Kidney (tissue), 13 donors: ENCODE measurements at regions not wholly inside any gene's neighbourhood (a gene's known extent, or its start where the extent isn't known, plus 50 kb on each side); places are given as distances from the start of the nearest gene placed in this dataset.
A peak's percentile ranks its signal among the peaks of the same experiment; 100 is the strongest.

ENCODE experiments used
- DNase-seq, 5 donors: peaks; one replicate each; pipeline ENCODE4 v3.0.0-alpha.2; 2013 to 2020
- FAIRE-seq: peaks from 2 replicates; lab custom pipeline; 2012; peaks lifted over from hg19 to GRCh38; lab: Jason Lieb, UNC
- H3K27ac ChIP-seq, 2 donors: one replicate each; pipeline ENCODE4 v1.7.0; 2013; ENCODE audit warnings: low read depth in 2 of 2, low read length in 2 of 2, inconsistent platforms in 1 of 2
- H3K27me3 ChIP-seq: one replicate; pipeline ENCODE4 v1.7.1; 2013; ENCODE audit warnings: low read length, inconsistent platforms; ENCODE audit not compliant: control insufficient read depth, insufficient read depth
- H3K36me3 ChIP-seq, 3 donors: one replicate each; pipeline versions ENCODE4 v1.7.0 to v1.7.1; 2013; ENCODE audit warnings: low read length in 3 of 3, control low read depth in 1 of 3, inconsistent platforms in 1 of 3; ENCODE audit not compliant: insufficient read depth in 3 of 3, control insufficient read depth in 2 of 3
- H3K4me1 ChIP-seq, 3 donors: one replicate each; pipeline versions ENCODE4 v1.7.0 to v1.7.1; 2013; ENCODE audit warnings: low read length in 3 of 3, inconsistent platforms in 1 of 3, low read depth in 1 of 3; ENCODE audit not compliant: control insufficient read depth in 2 of 3, insufficient read depth in 2 of 3
- H3K4me3 ChIP-seq, 3 donors: one replicate each; pipeline versions ENCODE4 v1.7.0 to v1.8.1; 2013; ENCODE audit warnings: low read length in 3 of 3, control low read depth in 1 of 3, inconsistent platforms in 1 of 3
- H3K9ac ChIP-seq, 3 donors: one replicate each; pipeline versions ENCODE4 v1.7.0 to v1.7.1; 2013; ENCODE audit warnings: low read length in 3 of 3, control low read depth in 1 of 3, inconsistent platforms in 1 of 3
- H3K9me3 ChIP-seq, 3 donors: one replicate each; pipeline versions ENCODE4 v1.7.0 to v1.7.1; 2013; ENCODE audit warnings: low read length in 3 of 3, control low read depth in 1 of 3, inconsistent platforms in 1 of 3; ENCODE audit not compliant: control insufficient read depth in 2 of 3, insufficient read depth in 1 of 3
- intact Hi-C: fragments of 100-400 bp; cut with DNase I; formaldehyde crosslinking; loops from one replicate; pipeline ENCODE4 v1.11.1; 2022
- TF ChIP-seq, protein P1 (sequence below): IDR thresholded peaks from 3 replicates; pipeline ENCODE4 v1.5.1; 2012; ENCODE audit warnings: mild to moderate bottlenecking, moderate library complexity, borderline replicate concordance; ENCODE audit not compliant: insufficient read depth; ENCODE audit errors: extremely low read depth
- donor health status: control.
- donor health status: control.
- donor health status: control.
- donor health status: control.
- donor health status: control.
- donor health status: DM: yes; HTN: yes; CAD: no.
- donor health status: Normal renal cell carcinoma (clear cell type).

- no peaks in the 10 kb centered on the region for H3K36me3 ChIP-seq
- H3K9me3 ChIP-seq, result no peaks in the 10 kb centered on the region
- no peak overlapping the region for H3K27ac ChIP-seq
- DNase-seq (no peak), FAIRE-seq (no peak)
- no peak overlapping the region for H3K4me3 ChIP-seq
- intact Hi-C loops, result no loop called here
- TF ChIP-seq, protein P1, sequence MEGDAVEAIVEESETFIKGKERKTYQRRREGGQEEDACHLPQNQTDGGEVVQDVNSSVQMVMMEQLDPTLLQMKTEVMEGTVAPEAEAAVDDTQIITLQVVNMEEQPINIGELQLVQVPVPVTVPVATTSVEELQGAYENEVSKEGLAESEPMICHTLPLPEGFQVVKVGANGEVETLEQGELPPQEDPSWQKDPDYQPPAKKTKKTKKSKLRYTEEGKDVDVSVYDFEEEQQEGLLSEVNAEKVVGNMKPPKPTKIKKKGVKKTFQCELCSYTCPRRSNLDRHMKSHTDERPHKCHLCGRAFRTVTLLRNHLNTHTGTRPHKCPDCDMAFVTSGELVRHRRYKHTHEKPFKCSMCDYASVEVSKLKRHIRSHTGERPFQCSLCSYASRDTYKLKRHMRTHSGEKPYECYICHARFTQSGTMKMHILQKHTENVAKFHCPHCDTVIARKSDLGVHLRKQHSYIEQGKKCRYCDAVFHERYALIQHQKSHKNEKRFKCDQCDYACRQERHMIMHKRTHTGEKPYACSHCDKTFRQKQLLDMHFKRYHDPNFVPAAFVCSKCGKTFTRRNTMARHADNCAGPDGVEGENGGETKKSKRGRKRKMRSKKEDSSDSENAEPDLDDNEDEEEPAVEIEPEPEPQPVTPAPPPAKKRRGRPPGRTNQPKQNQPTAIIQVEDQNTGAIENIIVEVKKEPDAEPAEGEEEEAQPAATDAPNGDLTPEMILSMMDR, result no peak
- H3K4me1 ChIP-seq, result no peaks in the 10 kb centered on the region
- no peaks in the 10 kb centered on the region for H3K27me3 ChIP-seq
- H3K9ac ChIP-seq, result no peak overlapping the region
Observed at GRCh38 chr9:87089929-87090328, 142.6 kb upstream of the GAS1 start.

DNA sequence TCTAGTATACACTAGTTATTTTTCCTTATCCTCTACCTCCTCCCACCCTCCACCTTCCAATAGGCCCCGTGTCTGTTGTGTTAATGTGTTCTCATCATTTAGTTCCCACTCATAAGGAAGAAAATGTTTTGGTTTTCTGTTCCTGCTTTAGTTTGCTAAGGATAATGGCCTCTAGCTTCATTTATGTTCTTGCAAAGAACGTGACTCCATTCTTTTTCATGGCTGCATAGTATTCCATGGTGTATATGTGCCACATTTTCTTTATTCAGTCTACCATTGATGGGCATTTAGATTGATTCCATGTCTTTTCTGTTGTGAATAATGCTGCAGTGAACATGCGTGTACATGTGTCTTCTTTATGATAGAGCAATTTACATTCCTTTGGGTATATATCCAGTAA is 146.5 kb upstream of the GAS1 start:
- intact Hi-C loops, result no loop called here
- Histone ChIP-seq H3K4me1 (no peaks in the 10 kb centered on the region), H3K27me3 (no peaks in the 10 kb centered on the region), H3K4me3 (no peak overlapping the region), H3K9ac (no peak overlapping the region), H3K36me3 (no peaks in the 10 kb centered on the region), H3K9me3 (no peaks in the 10 kb centered on the region), H3K27ac (no peak overlapping the region)
- DNase-seq (no peak), FAIRE-seq (no peak)
- TF ChIP-seq, protein P1, result no peak

- TF ChIP-seq, protein P1, result no peak
Observed at GRCh38 chr9:87095951-87096350, 148.6 kb upstream of the GAS1 start.

GRCh38 chr9:87096506-87096905 is 149.2 kb upstream of the GAS1 start:
- Histone ChIP-seq H3K36me3 (no peaks in the 10 kb centered on the region), H3K27ac (no peak overlapping the region), H3K27me3 (no peaks in the 10 kb centered on the region), H3K9me3 (no peaks in the 10 kb centered on the region), H3K4me3 (no peak overlapping the region), H3K9ac (no peak overlapping the region), H3K4me1 (no peaks in the 10 kb centered on the region)
- FAIRE-seq (no peak), DNase-seq (peak in 2 of 5 donors; percentile 52 to 64)
- TF ChIP-seq, protein P1, result no peak
- intact Hi-C loops, result no loop called here

More at GRCh38 chr9:87095951-87096350, 148.6 kb upstream of the GAS1 start:
- Histone ChIP-seq H3K9me3 (no peaks in the 10 kb centered on the region), H3K4me1 (no peaks in the 10 kb centered on the region), H3K4me3 (no peak overlapping the region), H3K36me3 (no peaks in the 10 kb centered on the region), H3K27me3 (no peaks in the 10 kb centered on the region), H3K27ac (no peak overlapping the region), H3K9ac (no peak overlapping the region)
- DNase-seq (peak in 1 of 5 donors; percentile 21), FAIRE-seq (no peak)
- intact Hi-C loops, result no loop called here
